K562 (cell line): ENCODE measurements at regions not wholly inside any gene's neighbourhood (a gene's known extent, or its start where the extent isn't known, plus 50 kb on each side); places are given as distances from the start of the nearest gene placed in this dataset.

ENCODE experiments used
- EP300 ChIP-seq: IDR thresholded peaks from 2 replicates; pipeline ENCODE4 v1.6.1; 2012; ENCODE audit warnings: low read length, improper control_type of control experiment
- HLTF ChIP-seq: fragments of 450-650 bp; IDR thresholded peaks from 2 replicates; pipeline ENCODE4 v1.6.1; 2016
- SRF ChIP-seq, 2 experiments: fragments of 250-450, 450-650 bp in 1 of 2; sonication (Bioruptor Pico) in 1 of 2; sonication (generic) in 1 of 2; formaldehyde crosslinking; IDR thresholded peaks; 2 replicates each; pipeline versions ENCODE4 v1.5.0 to v1.5.1; 2020 to 2022; ENCODE audit warnings: mild to moderate bottlenecking in 1 of 2, missing genetic modification reagents in 1 of 2
- TF ChIP-seq, protein P1 (sequence below): fragments of 250-450 bp; sonication (Bioruptor Pico); IDR thresholded peaks from 2 replicates; pipeline ENCODE4 v1.4.0; 2020; ENCODE audit warnings: mild to moderate bottlenecking, moderate library complexity
- TF ChIP-seq, protein P2 (sequence below): fragments of 450-650 bp; IDR thresholded peaks from 2 replicates; pipeline ENCODE4 v1.6.1; 2017; ENCODE audit warnings: antibody characterized with exemption, mild to moderate bottlenecking
- TF ChIP-seq, protein P3 (sequence below): sonication (generic); formaldehyde crosslinking; IDR thresholded peaks from 2 replicates; pipeline ENCODE4 v1.9.0; 2022; ENCODE audit warnings: mild to moderate bottlenecking, missing genetic modification reagents
- TF ChIP-seq, protein P4 (sequence below), 3 experiments: IDR thresholded peaks in 2 of 3; conservative IDR thresholded peaks in 1 of 3; 2 replicates each; pipeline ENCODE4 v1.5.1; 2011 to 2012; ENCODE audit warnings: low read length in 3 of 3, mild to moderate bottlenecking in 3 of 3, control low read depth in 2 of 3, improper control_type of control experiment in 1 of 3, inconsistent platforms in 1 of 3, low read depth in 1 of 3, mixed read lengths in 1 of 3, moderate library complexity in 1 of 3; ENCODE audit not compliant: insufficient read depth in 2 of 3

DNA sequence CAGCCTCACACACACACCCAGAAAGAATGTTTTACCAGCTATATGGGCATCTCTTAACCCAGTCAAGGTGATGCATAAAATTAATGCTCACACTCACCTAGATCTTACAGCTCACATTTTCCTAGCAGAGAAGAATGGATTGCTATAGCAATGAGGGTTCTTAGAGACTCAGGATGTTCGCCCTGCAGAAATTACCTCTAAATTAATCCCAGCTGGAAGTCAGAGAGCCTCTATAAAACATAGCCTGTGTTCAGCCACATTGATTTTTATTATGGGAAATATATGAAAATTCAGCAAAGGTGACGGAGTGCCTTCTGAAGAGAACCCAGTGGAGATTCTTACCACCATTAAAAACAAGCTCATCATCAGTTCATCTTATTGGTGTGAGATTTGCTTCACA lies 528.3 kb upstream of the ZFP42 start:
- no peak for TF ChIP-seq HLTF
- TF ChIP-seq, protein P1, sequence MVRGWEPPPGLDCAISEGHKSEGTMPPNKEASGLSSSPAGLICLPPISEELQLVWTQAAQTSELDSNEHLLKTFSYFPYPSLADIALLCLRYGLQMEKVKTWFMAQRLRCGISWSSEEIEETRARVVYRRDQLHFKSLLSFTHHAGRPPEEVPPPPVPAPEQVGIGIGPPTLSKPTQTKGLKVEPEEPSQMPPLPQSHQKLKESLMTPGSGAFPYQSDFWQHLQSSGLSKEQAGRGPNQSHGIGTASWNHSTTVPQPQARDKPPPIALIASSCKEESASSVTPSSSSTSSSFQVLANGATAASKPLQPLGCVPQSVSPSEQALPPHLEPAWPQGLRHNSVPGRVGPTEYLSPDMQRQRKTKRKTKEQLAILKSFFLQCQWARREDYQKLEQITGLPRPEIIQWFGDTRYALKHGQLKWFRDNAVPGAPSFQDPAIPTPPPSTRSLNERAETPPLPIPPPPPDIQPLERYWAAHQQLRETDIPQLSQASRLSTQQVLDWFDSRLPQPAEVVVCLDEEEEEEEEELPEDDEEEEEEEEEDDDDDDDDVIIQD (CRISPR knock-in tag) = no peak
- TF ChIP-seq, protein P2, sequence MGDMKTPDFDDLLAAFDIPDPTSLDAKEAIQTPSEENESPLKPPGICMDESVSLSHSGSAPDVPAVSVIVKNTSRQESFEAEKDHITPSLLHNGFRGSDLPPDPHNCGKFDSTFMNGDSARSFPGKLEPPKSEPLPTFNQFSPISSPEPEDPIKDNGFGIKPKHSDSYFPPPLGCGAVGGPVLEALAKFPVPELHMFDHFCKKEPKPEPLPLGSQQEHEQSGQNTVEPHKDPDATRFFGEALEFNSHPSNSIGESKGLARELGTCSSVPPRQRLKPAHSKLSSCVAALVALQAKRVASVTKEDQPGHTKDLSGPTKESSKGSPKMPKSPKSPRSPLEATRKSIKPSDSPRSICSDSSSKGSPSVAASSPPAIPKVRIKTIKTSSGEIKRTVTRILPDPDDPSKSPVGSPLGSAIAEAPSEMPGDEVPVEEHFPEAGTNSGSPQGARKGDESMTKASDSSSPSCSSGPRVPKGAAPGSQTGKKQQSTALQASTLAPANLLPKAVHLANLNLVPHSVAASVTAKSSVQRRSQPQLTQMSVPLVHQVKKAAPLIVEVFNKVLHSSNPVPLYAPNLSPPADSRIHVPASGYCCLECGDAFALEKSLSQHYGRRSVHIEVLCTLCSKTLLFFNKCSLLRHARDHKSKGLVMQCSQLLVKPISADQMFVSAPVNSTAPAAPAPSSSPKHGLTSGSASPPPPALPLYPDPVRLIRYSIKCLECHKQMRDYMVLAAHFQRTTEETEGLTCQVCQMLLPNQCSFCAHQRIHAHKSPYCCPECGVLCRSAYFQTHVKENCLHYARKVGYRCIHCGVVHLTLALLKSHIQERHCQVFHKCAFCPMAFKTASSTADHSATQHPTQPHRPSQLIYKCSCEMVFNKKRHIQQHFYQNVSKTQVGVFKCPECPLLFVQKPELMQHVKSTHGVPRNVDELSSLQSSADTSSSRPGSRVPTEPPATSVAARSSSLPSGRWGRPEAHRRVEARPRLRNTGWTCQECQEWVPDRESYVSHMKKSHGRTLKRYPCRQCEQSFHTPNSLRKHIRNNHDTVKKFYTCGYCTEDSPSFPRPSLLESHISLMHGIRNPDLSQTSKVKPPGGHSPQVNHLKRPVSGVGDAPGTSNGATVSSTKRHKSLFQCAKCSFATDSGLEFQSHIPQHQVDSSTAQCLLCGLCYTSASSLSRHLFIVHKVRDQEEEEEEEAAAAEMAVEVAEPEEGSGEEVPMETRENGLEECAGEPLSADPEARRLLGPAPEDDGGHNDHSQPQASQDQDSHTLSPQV = no peak
- TF ChIP-seq EP300 = no peak
- TF ChIP-seq, protein P3, sequence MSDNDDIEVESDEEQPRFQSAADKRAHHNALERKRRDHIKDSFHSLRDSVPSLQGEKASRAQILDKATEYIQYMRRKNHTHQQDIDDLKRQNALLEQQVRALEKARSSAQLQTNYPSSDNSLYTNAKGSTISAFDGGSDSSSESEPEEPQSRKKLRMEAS = no peak
- no peak for TF ChIP-seq SRF (CRISPR knock-in tag; IDR thresholded peaks at IDR 0.05)
- TF ChIP-seq, protein P4, sequence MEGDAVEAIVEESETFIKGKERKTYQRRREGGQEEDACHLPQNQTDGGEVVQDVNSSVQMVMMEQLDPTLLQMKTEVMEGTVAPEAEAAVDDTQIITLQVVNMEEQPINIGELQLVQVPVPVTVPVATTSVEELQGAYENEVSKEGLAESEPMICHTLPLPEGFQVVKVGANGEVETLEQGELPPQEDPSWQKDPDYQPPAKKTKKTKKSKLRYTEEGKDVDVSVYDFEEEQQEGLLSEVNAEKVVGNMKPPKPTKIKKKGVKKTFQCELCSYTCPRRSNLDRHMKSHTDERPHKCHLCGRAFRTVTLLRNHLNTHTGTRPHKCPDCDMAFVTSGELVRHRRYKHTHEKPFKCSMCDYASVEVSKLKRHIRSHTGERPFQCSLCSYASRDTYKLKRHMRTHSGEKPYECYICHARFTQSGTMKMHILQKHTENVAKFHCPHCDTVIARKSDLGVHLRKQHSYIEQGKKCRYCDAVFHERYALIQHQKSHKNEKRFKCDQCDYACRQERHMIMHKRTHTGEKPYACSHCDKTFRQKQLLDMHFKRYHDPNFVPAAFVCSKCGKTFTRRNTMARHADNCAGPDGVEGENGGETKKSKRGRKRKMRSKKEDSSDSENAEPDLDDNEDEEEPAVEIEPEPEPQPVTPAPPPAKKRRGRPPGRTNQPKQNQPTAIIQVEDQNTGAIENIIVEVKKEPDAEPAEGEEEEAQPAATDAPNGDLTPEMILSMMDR (IDR thresholded peaks at IDR 0.05 in 2 of 3, conservative IDR thresholded peaks at IDR 0.05 in 1 of 3; ENCODE audit: insufficient read depth in 2 of 3, low read depth in 1 of 3, low read length in 3 of 3) = no peak
